H1 (cell line): ENCODE measurements at regions not wholly inside any gene's neighbourhood (a gene's known extent, or its start where the extent isn't known, plus 50 kb on each side); places are given as distances from the start of the nearest gene placed in this dataset.

ENCODE experiments used
- CTCF ChIA-PET: fragments of 300-600 bp; sonication (Branson Sonifier 250); formaldehyde crosslinking; loops from one replicate; lab custom pipeline; 2021; ENCODE audit not compliant: partially characterized antibody; lab: Charles Lee
- POLR2A ChIA-PET: fragments of 300-600 bp; sonication (Branson Sonifier 250); formaldehyde crosslinking; loops from one replicate; lab custom pipeline; 2021; ENCODE audit warnings: inconsistent platforms; ENCODE audit not compliant: partially characterized antibody; lab: Charles Lee
- DNase-seq, 2 experiments: peaks; one replicate each; pipeline versions ENCODE4 v3.0.0 to v3.0.0-alpha.2; 2010 to 2022; ENCODE audit warnings: low spot score in 2 of 2, low read depth in 1 of 2, mixed read lengths in 1 of 2
- FAIRE-seq: peaks from 2 replicates; lab custom pipeline; 2011; peaks lifted over from hg19 to GRCh38; lab: Jason Lieb, UNC
- H2AFZ ChIP-seq: 2 replicates; pipeline ENCODE4 v1.8.1; 2012; ENCODE audit warnings: low read length, inconsistent platforms
- H2AK5ac ChIP-seq: 2 replicates; pipeline ENCODE4 v1.6.1; 2013; ENCODE audit warnings: low read depth, low read length
- H2BK120ac ChIP-seq: replicated peaks from 2 replicates; pipeline ENCODE3; 2013; ENCODE audit warnings: low read depth, low read length, inconsistent platforms
- H2BK12ac ChIP-seq: 2 replicates; pipeline ENCODE4 v1.6.1; 2013; ENCODE audit warnings: low read depth, low read length
- H2BK15ac ChIP-seq: 2 replicates; pipeline ENCODE4 v1.6.1; 2013; ENCODE audit warnings: low read length
- H2BK20ac ChIP-seq: 2 replicates; pipeline ENCODE4 v1.6.1; 2013; ENCODE audit warnings: low read length
- H2BK5ac ChIP-seq: 2 replicates; pipeline ENCODE4 v1.6.1; 2013; ENCODE audit warnings: low read depth, low read length
- H3K14ac ChIP-seq: 2 replicates; pipeline ENCODE4 v1.6.1; 2013; ENCODE audit warnings: inconsistent platforms; ENCODE audit not compliant: insufficient read length
- H3K18ac ChIP-seq: 2 replicates; pipeline ENCODE4 v1.6.1; 2013; ENCODE audit warnings: low read length; ENCODE audit errors: extremely low read depth
- H3K23ac ChIP-seq: 2 replicates; pipeline ENCODE4 v1.6.1; 2013; ENCODE audit warnings: inconsistent platforms; ENCODE audit not compliant: insufficient read length
- H3K23me2 ChIP-seq: 2 replicates; pipeline ENCODE4 v1.6.1; 2013; ENCODE audit warnings: low read depth, low read length
- H3K27ac ChIP-seq: 2 replicates; pipeline ENCODE4 v1.6.1; 2011; ENCODE audit warnings: low read depth, low read length, inconsistent platforms
- H3K27me3 ChIP-seq, 4 experiments: replicated peaks in 1 of 4; 1 replicate in 1 of 4; 2 replicates in 3 of 4; pipeline versions ENCODE4 v1.6.1 to v1.8.1; 2011 to 2013; ENCODE audit warnings: low read length in 3 of 4, mild to moderate bottlenecking in 3 of 4, inconsistent platforms in 2 of 4, mixed read lengths in 2 of 4, moderate library complexity in 1 of 4; ENCODE audit not compliant: control insufficient read depth in 3 of 4, insufficient read depth in 3 of 4; ENCODE audit errors: extremely low read depth in 1 of 4
- H3K36me3 ChIP-seq, 4 experiments: 2 replicates each; pipeline versions ENCODE4 v1.6.1 to v1.8.1; 2011 to 2013; ENCODE audit warnings: mild to moderate bottlenecking in 4 of 4, low read length in 3 of 4, moderate library complexity in 2 of 4, control low read depth in 1 of 4, inconsistent platforms in 1 of 4; ENCODE audit not compliant: insufficient read depth in 4 of 4, control insufficient read depth in 2 of 4
- H3K4ac ChIP-seq: replicated peaks from 2 replicates; pipeline ENCODE3; 2013; ENCODE audit warnings: low read length, low read depth, mixed read lengths, inconsistent platforms; ENCODE audit not compliant: insufficient read length
- H3K4me1 ChIP-seq, 4 experiments: replicated peaks in 1 of 4; 1 replicate in 1 of 4; 2 replicates in 3 of 4; pipeline versions ENCODE4 v1.6.1 to v1.8.1; 2011 to 2013; ENCODE audit warnings: low read length in 3 of 4, inconsistent platforms in 2 of 4, mixed read lengths in 1 of 4; ENCODE audit not compliant: insufficient read depth in 4 of 4, control insufficient read depth in 3 of 4
- H3K4me2 ChIP-seq, 2 experiments: 2 replicates each; pipeline versions ENCODE4 v1.6.1 to v1.8.1; 2011 to 2013; ENCODE audit warnings: low read depth in 2 of 2, low read length in 2 of 2, control low read depth in 1 of 2, inconsistent platforms in 1 of 2, mild to moderate bottlenecking in 1 of 2; ENCODE audit not compliant: insufficient read depth in 1 of 2
- H3K4me3 ChIP-seq, 4 experiments: fragments of 200-600, 300-600 bp in 1 of 4; sonication (generic), shearing (Covaris generic), sonication (Bioruptor Twin) in 1 of 4; 2 replicates each; pipeline versions ENCODE4 v1.5.1 to v1.8.1; 2011 to 2016; ENCODE audit warnings: low read length in 4 of 4, low read depth in 3 of 4, control low read depth in 2 of 4, inconsistent platforms in 2 of 4, mild to moderate bottlenecking in 2 of 4, mixed read lengths in 1 of 4, moderate library complexity in 1 of 4; ENCODE audit not compliant: insufficient read depth in 2 of 4; ENCODE audit errors: extremely low read depth in 1 of 4
- H3K56ac ChIP-seq: replicated peaks from 2 replicates; pipeline ENCODE3; 2013; ENCODE audit warnings: low read depth, mild to moderate bottlenecking, mixed read lengths, low read length, inconsistent platforms; ENCODE audit not compliant: insufficient read length
- H3K79me1 ChIP-seq: 2 replicates; pipeline ENCODE4 v1.6.1; 2013; ENCODE audit warnings: low read depth, low read length, control low read depth
- H3K79me2 ChIP-seq, 2 experiments: 2 replicates each; pipeline versions ENCODE4 v1.6.1 to v1.8.1; 2012 to 2013; ENCODE audit warnings: low read length in 2 of 2, mild to moderate bottlenecking in 2 of 2, inconsistent platforms in 1 of 2; ENCODE audit not compliant: insufficient read depth in 2 of 2, control insufficient read depth in 1 of 2
- H3K9ac ChIP-seq, 4 experiments: replicated peaks in 1 of 4; 1 replicate in 1 of 4; 2 replicates in 3 of 4; pipeline versions ENCODE4 v1.6.1 to v1.8.1; 2011 to 2013; ENCODE audit warnings: low read depth in 3 of 4, low read length in 3 of 4, control low read depth in 2 of 4, mild to moderate bottlenecking in 2 of 4, moderate library complexity in 2 of 4, inconsistent platforms in 1 of 4; ENCODE audit errors: extremely low read depth in 1 of 4
- H3K9me3 ChIP-seq, 2 experiments: 2 replicates each; pipeline versions ENCODE4 v1.6.1 to v1.8.1; 2012 to 2013; ENCODE audit warnings: mild to moderate bottlenecking in 2 of 2, moderate library complexity in 2 of 2, control low read depth in 1 of 2, inconsistent platforms in 1 of 2, low read depth in 1 of 2, low read length in 1 of 2, mixed read lengths in 1 of 2; ENCODE audit not compliant: insufficient read depth in 2 of 2
- H4K20me1 ChIP-seq, 2 experiments: replicated peaks in 1 of 2; 2 replicates each; pipeline versions ENCODE3 to v1.8.1; 2011 to 2013; ENCODE audit warnings: inconsistent platforms in 2 of 2, low read length in 2 of 2, mild to moderate bottlenecking in 1 of 2; ENCODE audit not compliant: insufficient read depth in 2 of 2, control insufficient read depth in 1 of 2
- H4K5ac ChIP-seq: 2 replicates; pipeline ENCODE4 v1.6.1; 2013; ENCODE audit warnings: low read length, low read depth, mixed read lengths, inconsistent platforms; ENCODE audit not compliant: insufficient read length
- H4K8ac ChIP-seq: 2 replicates; pipeline ENCODE4 v1.8.0; 2013; ENCODE audit warnings: mild to moderate bottlenecking, moderate library complexity, low read length, inconsistent platforms; ENCODE audit not compliant: insufficient read depth; ENCODE audit errors: extremely low read depth
- H4K91ac ChIP-seq: replicated peaks from 2 replicates; pipeline ENCODE3; 2013; ENCODE audit warnings: low read length, mixed read lengths, inconsistent platforms; ENCODE audit not compliant: insufficient read length
- EP300 ChIP-seq, 2 experiments: IDR thresholded peaks; 1 replicate in 1 of 2; 2 replicates in 1 of 2; pipeline ENCODE4 v1.6.1; 2011 to 2012; ENCODE audit warnings: low read depth in 2 of 2, low read length in 2 of 2, mild to moderate bottlenecking in 2 of 2, borderline replicate concordance in 1 of 2, inconsistent platforms in 1 of 2, moderate library complexity in 1 of 2
- GABPA ChIP-seq: IDR thresholded peaks from 2 replicates; pipeline ENCODE4 v1.6.1; 2011; ENCODE audit warnings: mild to moderate bottlenecking, low read length, moderate library complexity, borderline replicate concordance; ENCODE audit not compliant: insufficient read depth
- GTF2F1 ChIP-seq: IDR thresholded peaks from 2 replicates; pipeline ENCODE4 v1.6.1; 2012; ENCODE audit warnings: low read depth, low read length, improper control_type of control experiment, borderline replicate concordance
- HDAC6 ChIP-seq: IDR thresholded peaks from one replicate; pipeline ENCODE4 v1.7.1; 2012; ENCODE audit warnings: low read depth, mild to moderate bottlenecking, inconsistent platforms, low read length, moderate library complexity
- JUND ChIP-seq: IDR thresholded peaks from 2 replicates; pipeline ENCODE4 v1.6.1; 2011; ENCODE audit warnings: mild to moderate bottlenecking, improper control_type of control experiment, low read length
- MAFK ChIP-seq: IDR thresholded peaks from 2 replicates; pipeline ENCODE4 v1.6.1; 2012; ENCODE audit warnings: low read depth, mild to moderate bottlenecking, improper control_type of control experiment, low read length
- PHF8 ChIP-seq: fragments of 200-600 bp; sonication (generic); conservative IDR thresholded peaks from 2 replicates; pipeline ENCODE4 v1.7.1; 2012; ENCODE audit warnings: low read depth, mild to moderate bottlenecking, inconsistent platforms, low read length, moderate library complexity
- RFX5 ChIP-seq: IDR thresholded peaks from 2 replicates; pipeline ENCODE4 v1.6.1; 2011; ENCODE audit warnings: low read depth, low read length, improper control_type of control experiment, borderline replicate concordance
- SP2 ChIP-seq: IDR thresholded peaks from 2 replicates; pipeline ENCODE4 v1.6.1; 2012; ENCODE audit warnings: mild to moderate bottlenecking, low read length, inconsistent platforms
- SUZ12 ChIP-seq: fragments of 200-600 bp; sonication (generic); IDR thresholded peaks from 2 replicates; pipeline ENCODE4 v1.6.1; 2012; ENCODE audit warnings: mild to moderate bottlenecking, inconsistent platforms, low read length, moderate library complexity, mixed read lengths
- TAF1 ChIP-seq: IDR thresholded peaks from 2 replicates; pipeline ENCODE4 v1.6.1; 2011; ENCODE audit warnings: mild to moderate bottlenecking, low read depth, low read length
- TAF7 ChIP-seq: optimal IDR thresholded peaks from 2 replicates; pipeline ENCODE3; 2011; ENCODE audit warnings: low read depth, mild to moderate bottlenecking, inconsistent platforms, low read length, moderate library complexity, borderline replicate concordance
- WGBS, 2 experiments: shearing (Covaris generic) in 1 of 2; methylation state at CpG; one replicate each; pipeline versions ENCODE4 v1.1.6 to v1.1.7; 2013 to 2015; ENCODE audit warnings: low lambda C conversion rate in 2 of 2, mixed read lengths in 2 of 2, inconsistent platforms in 1 of 2, low coverage in 1 of 2, missing lambda C conversion rate in 1 of 2; ENCODE audit not compliant: insufficient replicate concordance in 2 of 2, insufficient coverage in 1 of 2, insufficient read length in 1 of 2; ENCODE audit errors: extremely low coverage in 1 of 2, missing lambda C conversion rate in 1 of 2; 5-methylcytosine and 5-hydroxymethylcytosine counted together
- TF ChIP-seq, protein P1 (sequence below): IDR thresholded peaks from 2 replicates; pipeline ENCODE4 v1.6.1; 2012; ENCODE audit warnings: low read length, inconsistent platforms

DNA sequence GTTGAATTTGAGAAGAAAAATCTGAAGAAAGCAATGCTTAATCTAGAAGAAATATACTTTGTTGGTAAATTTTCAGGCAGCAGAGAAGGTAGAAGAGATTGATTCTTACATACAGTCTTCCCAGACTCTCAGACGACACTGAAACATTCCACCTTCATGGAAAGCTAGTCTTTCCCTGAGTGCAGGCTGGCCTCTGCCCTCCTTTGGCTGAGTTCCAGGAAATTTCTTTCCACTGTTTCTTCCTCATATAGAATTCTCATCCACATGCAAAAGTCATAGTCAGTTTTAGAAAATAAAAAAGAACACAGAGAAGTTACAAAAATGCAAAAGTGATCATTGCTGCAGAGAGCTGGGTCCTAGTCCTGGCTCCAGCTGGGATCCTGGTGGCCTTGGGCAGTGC is 142.5 kb upstream of the PRR23C start:
- FAIRE-seq (no peak), DNase-seq (no peak)
- Histone ChIP-seq H3K27me3 (no peaks in the 10 kb centered on the region), H2BK20ac (no peak overlapping the region), H3K18ac (no peak overlapping the region), H3K4me3 (no peak overlapping the region), H3K27ac (no peak overlapping the region), H3K79me1 (no peaks in the 10 kb centered on the region), H3K9ac (no peak overlapping the region), H3K4me1 (no peaks in the 10 kb centered on the region), H2AK5ac (no peak overlapping the region), H3K36me3 (no peaks in the 10 kb centered on the region), H4K5ac (no peak overlapping the region), H3K9me3 (peaks cover 0 to 38% of the 10 kb centered on the region in 2 experiments; a peak in 2 of 4 replicates), H2BK120ac (no peak overlapping the region), H3K14ac (no peak overlapping the region), H2AFZ (no peak overlapping the region), H3K23me2 (no peaks in the 10 kb centered on the region; the same call in 1 of the 2 replicates), H3K4ac (no peak overlapping the region), H4K91ac (no peak overlapping the region), H3K23ac (no peak overlapping the region), H2BK15ac (no peak overlapping the region), H3K56ac (no peak overlapping the region), H4K20me1 (no peaks in the 10 kb centered on the region), H3K79me2 (no peaks in the 10 kb centered on the region), H4K8ac (no peak overlapping the region), H2BK5ac (no peak overlapping the region), H2BK12ac (no peak overlapping the region), H3K4me2 (no peak overlapping the region)
- ChIA-PET POLR2A (no interaction called here), CTCF (interaction anchor here (0.8 to 3.3 kb wide), 3 partner anchors 75 to 594 kb away, joined by 3 to 14 read pairs (median 3); no protein-coding TSS in a partner anchor)
- 72% methylated on average over 1 of the region's 1 CpG; no CpG with 5 or more reads in 1 of the 2 experiments for WGBS, 2 experiments
- TF ChIP-seq RFX5 (no peak), SP2 (no peak), GTF2F1 (no peak), GABPA (no peak), SUZ12 (no peak), PHF8 (no peak), MAFK (no peak), TAF1 (no peak), TAF7 (no peak), JUND (no peak), EP300 (IDR thresholded peaks at IDR 0.05; ENCODE audit: borderline replicate concordance in 1 of 2, low read depth in 2 of 2, low read length in 2 of 2) (no peak), HDAC6 (no peak)
- TF ChIP-seq, protein P1, sequence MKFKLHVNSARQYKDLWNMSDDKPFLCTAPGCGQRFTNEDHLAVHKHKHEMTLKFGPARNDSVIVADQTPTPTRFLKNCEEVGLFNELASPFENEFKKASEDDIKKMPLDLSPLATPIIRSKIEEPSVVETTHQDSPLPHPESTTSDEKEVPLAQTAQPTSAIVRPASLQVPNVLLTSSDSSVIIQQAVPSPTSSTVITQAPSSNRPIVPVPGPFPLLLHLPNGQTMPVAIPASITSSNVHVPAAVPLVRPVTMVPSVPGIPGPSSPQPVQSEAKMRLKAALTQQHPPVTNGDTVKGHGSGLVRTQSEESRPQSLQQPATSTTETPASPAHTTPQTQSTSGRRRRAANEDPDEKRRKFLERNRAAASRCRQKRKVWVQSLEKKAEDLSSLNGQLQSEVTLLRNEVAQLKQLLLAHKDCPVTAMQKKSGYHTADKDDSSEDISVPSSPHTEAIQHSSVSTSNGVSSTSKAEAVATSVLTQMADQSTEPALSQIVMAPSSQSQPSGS = no peak
